ENCODE measurements at regions not wholly inside any gene's neighbourhood (a gene's known extent, or its start where the extent isn't known, plus 50 kb on each side); places are given as distances from the start of the nearest gene placed in this dataset.

DNA sequence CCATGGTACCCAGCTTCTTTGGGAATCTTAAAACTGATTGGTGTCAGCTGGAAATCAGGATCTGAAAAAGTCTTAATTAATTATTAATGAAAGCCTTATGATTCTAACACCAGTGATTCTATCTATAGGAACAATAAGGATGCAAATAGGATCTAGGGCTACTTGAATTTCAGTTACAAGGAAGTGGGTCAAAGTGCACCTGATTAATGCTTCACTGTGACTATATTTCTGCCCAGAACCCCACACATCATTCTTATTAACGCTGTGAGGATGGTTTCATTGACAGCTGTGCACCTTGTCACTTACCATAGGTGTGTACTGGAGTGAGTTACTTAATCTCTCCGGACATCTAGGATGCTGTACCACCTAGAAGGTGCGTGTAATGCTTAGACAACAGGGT, 99.8 kb upstream of the ETV3 start:
- DNase-seq (ENCODE audit: low read depth, low spot score) (no peak), ATAC-seq (no peak)
- intact Hi-C loops (cut with micrococcal nuclease), result no loop called here
- Histone ChIP-seq H2AFZ (ENCODE audit: low read depth, low read length, poor library complexity, severe bottlenecking) (no peak overlapping the region), H3K36me3 (ENCODE audit: control insufficient read depth in 1 of 2, insufficient read depth in 2 of 2, low read length in 2 of 2) (no peaks in the 10 kb centered on the region), H3K9me2 (ENCODE audit: insufficient read depth) (no peaks in the 10 kb centered on the region), H3K4me3 (replicated peaks in 1 of 2; ENCODE audit: low read depth in 1 of 2, low read length in 2 of 2) (no peak overlapping the region), H3K9ac (ENCODE audit: low read length) (no peak overlapping the region), H3K27me3 (ENCODE audit: insufficient read depth, low read length) (peaks cover 47% of the 10 kb centered on the region), H3K9me3 (ENCODE audit: control insufficient read depth in 1 of 2, insufficient read depth in 1 of 2, low read depth in 1 of 2, low read length in 2 of 2) (no peaks in the 10 kb centered on the region), H3K4me2 (ENCODE audit: low read length) (no peak overlapping the region), H3K79me2 (ENCODE audit: insufficient read depth, low read length) (no peaks in the 10 kb centered on the region), H3K27ac (ENCODE audit: low read depth, low read length) (no peak overlapping the region), H3K4me1 (ENCODE audit: control insufficient read depth in 1 of 2, insufficient read depth in 2 of 2, low read length in 2 of 2) (no peaks in the 10 kb centered on the region), H4K20me1 (ENCODE audit: insufficient read depth) (no peaks in the 10 kb centered on the region; the same call in 1 of the 2 replicates)
- CTCF ChIA-PET, result no interaction called here
- RAD21 ChIA-PET (ENCODE audit: low non-redundant PET in 1 of 2, low total read pairs in 2 of 2, uncharacterized antibody in 2 of 2, unreplicated experiment in 2 of 2), result no interaction called here
- no TSS peak for BruUV-seq (replicated peaks)
- POLR2A ChIA-PET, result no interaction called here
- TF ChIP-seq ZNF274 (IDR thresholded peaks at IDR 0.05; ENCODE audit: low read depth, low read length) (no peak), POLR2A (IDR thresholded peaks at IDR 0.05; ENCODE audit: borderline replicate concordance, extremely low read depth, insufficient read depth, insufficient read length) (no peak), EZH2phosphoT487 (IDR thresholded peaks at IDR 0.05; ENCODE audit: borderline replicate concordance) (no peak), ZFX (IDR thresholded peaks at IDR 0.05) (no peak), POLR2AphosphoS5 (IDR thresholded peaks at IDR 0.05; ENCODE audit: low read depth, low read length) (no peak), SIN3A (IDR thresholded peaks at IDR 0.05; ENCODE audit: low read depth) (no peak), MAX (IDR thresholded peaks at IDR 0.05) (no peak), EZH2 (IDR thresholded peaks at IDR 0.05) (no peak), SP1 (IDR thresholded peaks at IDR 0.05; ENCODE audit: low read depth) (no peak), REST (IDR thresholded peaks at IDR 0.05; ENCODE audit: low read depth) (no peak), FOSL1 (IDR thresholded peaks at IDR 0.05; ENCODE audit: low read depth) (no peak)
